Upper lobe of left lung (tissue), 6 donors: ENCODE measurements at regions not wholly inside any gene's neighbourhood (a gene's known extent, or its start where the extent isn't known, plus 50 kb on each side); places are given as distances from the start of the nearest gene placed in this dataset.
"Not testable (repeated sequence)": the region's sequence is repeated elsewhere in the genome, so short reads cannot be mapped to it uniquely, and the experiment has no call there.

ENCODE experiments used
- ATAC-seq, 2 donors: fragments of 200-7000 bp; cut with Tn5 transposase; one replicate each; pipeline ENCODE4 v1.9.1; 2022; ENCODE audit warnings: mild to moderate bottlenecking in 2 of 2, moderate library complexity in 2 of 2; ENCODE audit not compliant: low FRiP score in 2 of 2
- DNase-seq, 2 donors: peaks; one replicate each; pipeline ENCODE4 v3.0.0-alpha.2; 2019 to 2020
- H3K27ac ChIP-seq, 4 donors: fragments of 200-600 bp; sonication (generic); one replicate each; pipeline ENCODE4 v1.5.1; 2016 to 2019
- H3K27me3 ChIP-seq, 4 donors: fragments of 200-600 bp; sonication (generic); one replicate each; pipeline ENCODE4 v1.5.1; 2017 to 2019
- H3K36me3 ChIP-seq, 4 donors: fragments of 200-600 bp; sonication (generic); one replicate each; pipeline ENCODE4 v1.5.1; 2016 to 2019
- H3K4me1 ChIP-seq, 4 donors: fragments of 200-600 bp; sonication (generic); one replicate each; pipeline ENCODE4 v1.5.1; 2018 to 2019
- H3K4me3 ChIP-seq, 4 donors: fragments of 200-600 bp; sonication (generic); one replicate each; pipeline ENCODE4 v1.5.1; 2017 to 2019; ENCODE audit warnings: mild to moderate bottlenecking in 2 of 4, moderate library complexity in 1 of 4
- H3K9me3 ChIP-seq, 4 donors: fragments of 200-600 bp; sonication (generic); one replicate each; pipeline ENCODE4 v1.5.1; 2018 to 2019
- CTCF ChIP-seq, 6 experiments: fragments of 450-650 bp in 4 of 6; fragments of 200-600 bp in 2 of 6; sonication (generic) in 2 of 6; IDR thresholded peaks; one replicate each; pipeline ENCODE4 v1.5.1; 2016 to 2019; ENCODE audit warnings: antibody characterized with exemption in 6 of 6
- EP300 ChIP-seq, 4 donors: sonication (generic); formaldehyde crosslinking; IDR thresholded peaks; one replicate each; pipeline ENCODE4 v1.5.1; 2017; ENCODE audit warnings: antibody characterized with exemption in 4 of 4, control low read depth in 2 of 4
- POLR2A ChIP-seq, 4 donors: fragments of 450-650 bp; IDR thresholded peaks; one replicate each; pipeline ENCODE4 v1.5.1; 2016 to 2017; ENCODE audit warnings: antibody characterized with exemption in 4 of 4, mild to moderate bottlenecking in 2 of 4
- POLR2AphosphoS5 ChIP-seq, 2 donors: sonication (generic); formaldehyde crosslinking; IDR thresholded peaks; one replicate each; pipeline ENCODE4 v1.5.1; 2017; ENCODE audit warnings: antibody characterized with exemption in 2 of 2
- WGBS, 2 donors: methylation state at CpG; one replicate each; pipeline ENCODE4 v1.1.5; 2017 to 2018; 5-methylcytosine and 5-hydroxymethylcytosine counted together
- donor health status: DM: no; HTN: no; CAD: no; lungs with moderate emphysema.
- donor health status: DM: no; HTN: yes; CAD: no; lungs with severe emphysema.

- H3K4me1 ChIP-seq: no peaks in the 10 kb centered on the region
- DNase-seq: no peak
- no peaks in the 10 kb centered on the region for H3K36me3 ChIP-seq
- WGBS, 2 donors: 43 to 55% methylated on average over 1 of the region's 1 CpG
- H3K4me3 ChIP-seq: no peak overlapping the region
- H3K9me3 ChIP-seq: no peaks in the 10 kb centered on the region
- H3K27me3 ChIP-seq: no peaks in the 10 kb centered on the region
- no peak overlapping the region for H3K27ac ChIP-seq
- TF ChIP-seq EP300 (IDR thresholded peaks at IDR 0.05) (no peak), POLR2AphosphoS5 (IDR thresholded peaks at IDR 0.05) (no peak), CTCF (IDR thresholded peaks at IDR 0.05) (no peak), POLR2A (IDR thresholded peaks at IDR 0.05) (no peak)
- ATAC-seq: no peak
Measured at GRCh38 chr2:103396152-103396551, 634.3 kb downstream of the TMEM182 start.

DNA sequence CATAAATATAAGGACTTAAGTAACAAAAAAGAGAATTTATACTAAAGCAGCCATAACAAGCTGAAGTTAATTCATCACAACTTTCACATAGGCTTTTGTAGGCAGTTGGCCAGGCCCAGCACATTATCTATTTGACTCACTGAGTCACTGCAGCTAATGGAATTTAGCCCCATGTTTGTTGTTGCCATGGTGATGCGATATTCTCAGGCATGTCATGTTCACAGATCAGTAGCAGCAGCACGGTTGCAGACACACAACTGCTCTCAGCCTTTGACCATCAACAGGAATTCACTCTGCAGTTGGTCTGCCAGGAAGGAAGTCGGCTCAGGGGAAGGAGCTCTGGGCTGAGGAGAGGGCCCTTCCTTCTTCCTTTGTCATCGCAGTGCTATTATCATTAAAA is 639.8 kb downstream of the TMEM182 start:
- Histone ChIP-seq H3K4me1 (no peaks in the 10 kb centered on the region), H3K36me3 (no peaks in the 10 kb centered on the region), H3K4me3 (no peak overlapping the region), H3K27me3 (no peaks in the 10 kb centered on the region), H3K9me3 (no peaks in the 10 kb centered on the region), H3K27ac (no peak overlapping the region)
- DNase-seq (no peak), ATAC-seq (no peak)
- TF ChIP-seq EP300 (IDR thresholded peaks at IDR 0.05) (no peak), CTCF (IDR thresholded peaks at IDR 0.05) (no peak), POLR2A (IDR thresholded peaks at IDR 0.05) (no peak), POLR2AphosphoS5 (IDR thresholded peaks at IDR 0.05) (no peak)
- WGBS, 2 donors: 17 to 29% methylated on average over 4 of the region's 4 CpGs

DNA sequence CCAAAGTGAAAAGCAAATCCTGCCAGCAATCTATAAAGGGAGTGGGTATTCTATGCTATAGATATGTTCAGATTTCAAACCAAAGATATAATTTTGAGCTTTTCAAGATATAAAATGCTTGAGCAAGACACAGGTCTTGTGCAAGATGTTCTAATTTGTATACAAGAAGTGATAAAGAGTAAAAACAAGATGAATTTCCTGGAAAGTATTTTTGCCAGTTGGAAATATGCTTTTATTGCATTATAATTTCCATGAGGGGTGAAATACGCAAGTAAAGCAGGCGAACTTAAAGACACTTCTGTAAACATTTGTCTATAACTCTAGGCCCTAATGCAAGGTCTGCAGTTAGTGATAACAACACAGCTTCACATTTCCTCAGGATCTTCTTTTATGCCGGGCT is 640.5 kb downstream of the TMEM182 start:
- no peak for DNase-seq
- no peaks in the 10 kb centered on the region for H3K36me3 ChIP-seq
- TF ChIP-seq POLR2AphosphoS5 (IDR thresholded peaks at IDR 0.05): no peak
- no peak for TF ChIP-seq POLR2A (IDR thresholded peaks at IDR 0.05)
- TF ChIP-seq CTCF (IDR thresholded peaks at IDR 0.05): no peak
- no peak for TF ChIP-seq EP300 (IDR thresholded peaks at IDR 0.05)
- no peaks in the 10 kb centered on the region for H3K27me3 ChIP-seq
- no peak for ATAC-seq
- no peaks in the 10 kb centered on the region for H3K4me1 ChIP-seq
- WGBS, 2 donors: 84 to 85% methylated on average over 3 of the region's 3 CpGs
- H3K4me3 ChIP-seq: no peak overlapping the region
- no peaks in the 10 kb centered on the region for H3K9me3 ChIP-seq
- no peak overlapping the region for H3K27ac ChIP-seq

GRCh38 chr2:103402944-103403343 is 641.1 kb downstream of the TMEM182 start:
- no peak for ATAC-seq
- H3K9me3 ChIP-seq: no peaks in the 10 kb centered on the region

GRCh38 chr2:103403388-103403787 is 641.6 kb downstream of the TMEM182 start:
- WGBS, 2 donors: 90 to 93% methylated on average over 5 of the region's 5 CpGs
- not testable (repeated sequence) for H3K36me3 ChIP-seq

More at GRCh38 chr2:103402944-103403343, 641.1 kb downstream of the TMEM182 start:
- Histone ChIP-seq H3K4me1 (no peaks in the 10 kb centered on the region), H3K4me3 (no peak overlapping the region), H3K27ac (no peak overlapping the region), H3K36me3 (no peaks in the 10 kb centered on the region), H3K27me3 (no peaks in the 10 kb centered on the region)
- DNase-seq: no peak
- WGBS, 2 donors: 82 to 83% methylated on average over 5 of the region's 5 CpGs
- TF ChIP-seq POLR2AphosphoS5 (IDR thresholded peaks at IDR 0.05) (no peak), CTCF (IDR thresholded peaks at IDR 0.05) (no peak), POLR2A (IDR thresholded peaks at IDR 0.05) (no peak), EP300 (IDR thresholded peaks at IDR 0.05) (no peak)

More at GRCh38 chr2:103403388-103403787, 641.6 kb downstream of the TMEM182 start:
- ATAC-seq, H3K27ac ChIP-seq, H3K9me3 ChIP-seq, DNase-seq, H3K4me3 ChIP-seq, H3K27me3 ChIP-seq, H3K4me1 ChIP-seq: not testable (repeated sequence)
